Loucy (cell line): ENCODE measurements at regions not wholly inside any gene's neighbourhood (a gene's known extent, or its start where the extent isn't known, plus 50 kb on each side); places are given as distances from the start of the nearest gene placed in this dataset.

Experiments
- H2AFZ ChIP-seq: fragments of 200-600 bp; sonication (generic); 2 replicates; pipeline ENCODE4 v1.6.0; 2016; ENCODE audit warnings: antibody characterized with exemption, mild to moderate bottlenecking, low read length, moderate library complexity
- H3F3A ChIP-seq: fragments of 200-600 bp; 2 replicates; pipeline ENCODE4 v1.6.0; 2016; ENCODE audit warnings: antibody characterized with exemption, low read depth, mild to moderate bottlenecking
- H3K27me3 ChIP-seq: fragments of 200-600 bp; sonication (generic); 2 replicates; pipeline ENCODE4 v1.6.1; 2014; ENCODE audit warnings: low read length, mild to moderate bottlenecking; ENCODE audit not compliant: insufficient read depth, poor library complexity, severe bottlenecking
- H3K36me3 ChIP-seq: fragments of 200-600 bp; sonication (generic); 2 replicates; pipeline ENCODE4 v1.6.1; 2016; ENCODE audit warnings: low read length; ENCODE audit not compliant: insufficient read depth
- H3K4me1 ChIP-seq: fragments of 200-600 bp; sonication (generic); 2 replicates; pipeline ENCODE4 v1.5.1; 2014; ENCODE audit warnings: low read length, mild to moderate bottlenecking; ENCODE audit not compliant: insufficient read depth, poor library complexity, severe bottlenecking
- H3K4me2 ChIP-seq: fragments of 200-600 bp; sonication (generic); 2 replicates; pipeline ENCODE4 v1.6.0; 2014; ENCODE audit warnings: antibody characterized with exemption, low read length, low read depth, mild to moderate bottlenecking; ENCODE audit not compliant: poor library complexity, severe bottlenecking
- H3K4me3 ChIP-seq: fragments of 200-600 bp; sonication (generic); 2 replicates; pipeline ENCODE4 v1.5.1; 2014; ENCODE audit warnings: low read length, mild to moderate bottlenecking, mixed read lengths; ENCODE audit not compliant: poor library complexity, severe bottlenecking
- H3K79me2 ChIP-seq: fragments of 200-600 bp; sonication (generic); 2 replicates; pipeline ENCODE4 v1.6.1; 2014; ENCODE audit warnings: low read length; ENCODE audit not compliant: insufficient read depth
- H3K9ac ChIP-seq: fragments of 200-600 bp; sonication (generic); 2 replicates; pipeline ENCODE4 v1.6.0; 2014; ENCODE audit warnings: mild to moderate bottlenecking, low read depth, low read length, moderate library complexity; ENCODE audit not compliant: poor library complexity, severe bottlenecking
- H3K9me2 ChIP-seq: fragments of 200-600 bp; sonication (generic); replicated peaks from 2 replicates; pipeline ENCODE4 v1.6.1; 2016; ENCODE audit warnings: low read depth, low read length, mixed read lengths
- H3K9me3 ChIP-seq: fragments of 200-600 bp; sonication (generic); 2 replicates; pipeline ENCODE4 v1.6.1; 2014; ENCODE audit warnings: mild to moderate bottlenecking, antibody characterized with exemption, low read length, low read depth; ENCODE audit not compliant: insufficient read depth
- H4K20me1 ChIP-seq: fragments of 200-600 bp; sonication (generic); 2 replicates; pipeline ENCODE4 v1.6.0; 2014; ENCODE audit warnings: antibody characterized with exemption, low read length, mild to moderate bottlenecking; ENCODE audit not compliant: insufficient read depth, poor library complexity, severe bottlenecking
- EZH2phosphoT487 ChIP-seq: fragments of 200-600 bp; IDR thresholded peaks from 2 replicates; pipeline ENCODE4 v1.6.1; 2018; ENCODE audit warnings: antibody characterized with exemption, mild to moderate bottlenecking, moderate library complexity, borderline replicate concordance
- TF ChIP-seq, protein P1 (sequence below): fragments of 200-600 bp; sonication (generic); conservative IDR thresholded peaks from 2 replicates; pipeline ENCODE4 v1.5.1; 2014; ENCODE audit warnings: mild to moderate bottlenecking, antibody characterized with exemption, low read length

DNA sequence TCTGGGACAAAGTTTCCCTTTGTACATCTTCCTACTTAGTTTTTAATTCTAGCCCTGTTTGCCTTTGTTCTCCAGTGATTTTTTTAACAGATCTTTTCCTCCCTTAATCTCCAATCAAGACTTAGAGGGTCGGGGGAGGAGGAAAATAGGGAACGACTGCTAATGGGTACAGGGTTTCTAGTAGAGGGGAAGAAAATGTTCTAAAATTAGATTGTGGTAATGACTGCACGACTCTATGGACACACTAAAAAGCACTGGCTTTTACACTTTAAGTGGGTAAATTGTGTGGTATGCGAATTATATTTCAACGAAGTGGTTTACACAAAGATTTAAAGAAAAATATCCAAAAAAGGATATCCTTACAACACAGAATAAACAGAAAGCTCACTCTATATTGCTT lies 110.0 kb upstream of the SPON1 start:
- no peaks in the 10 kb centered on the region for H3K9me2 ChIP-seq
- no peaks in the 10 kb centered on the region for H3K27me3 ChIP-seq
- H3K9ac ChIP-seq = no peak overlapping the region
- H3K4me3 ChIP-seq = no peak overlapping the region
- H3F3A ChIP-seq = no peaks in the 10 kb centered on the region
- no peaks in the 10 kb centered on the region for H4K20me1 ChIP-seq
- H3K36me3 ChIP-seq = no peaks in the 10 kb centered on the region
- H2AFZ ChIP-seq = no peak overlapping the region
- H3K9me3 ChIP-seq = no peaks in the 10 kb centered on the region
- H3K79me2 ChIP-seq = no peaks in the 10 kb centered on the region
- peaks cover 7% of the 10 kb centered on the region for H3K4me1 ChIP-seq
- TF ChIP-seq, protein P1, sequence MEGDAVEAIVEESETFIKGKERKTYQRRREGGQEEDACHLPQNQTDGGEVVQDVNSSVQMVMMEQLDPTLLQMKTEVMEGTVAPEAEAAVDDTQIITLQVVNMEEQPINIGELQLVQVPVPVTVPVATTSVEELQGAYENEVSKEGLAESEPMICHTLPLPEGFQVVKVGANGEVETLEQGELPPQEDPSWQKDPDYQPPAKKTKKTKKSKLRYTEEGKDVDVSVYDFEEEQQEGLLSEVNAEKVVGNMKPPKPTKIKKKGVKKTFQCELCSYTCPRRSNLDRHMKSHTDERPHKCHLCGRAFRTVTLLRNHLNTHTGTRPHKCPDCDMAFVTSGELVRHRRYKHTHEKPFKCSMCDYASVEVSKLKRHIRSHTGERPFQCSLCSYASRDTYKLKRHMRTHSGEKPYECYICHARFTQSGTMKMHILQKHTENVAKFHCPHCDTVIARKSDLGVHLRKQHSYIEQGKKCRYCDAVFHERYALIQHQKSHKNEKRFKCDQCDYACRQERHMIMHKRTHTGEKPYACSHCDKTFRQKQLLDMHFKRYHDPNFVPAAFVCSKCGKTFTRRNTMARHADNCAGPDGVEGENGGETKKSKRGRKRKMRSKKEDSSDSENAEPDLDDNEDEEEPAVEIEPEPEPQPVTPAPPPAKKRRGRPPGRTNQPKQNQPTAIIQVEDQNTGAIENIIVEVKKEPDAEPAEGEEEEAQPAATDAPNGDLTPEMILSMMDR = no peak
- TF ChIP-seq EZH2phosphoT487 = no peak
- no peak overlapping the region for H3K4me2 ChIP-seq

- no peaks in the 10 kb centered on the region for H3K9me3 ChIP-seq
- H3K27me3 ChIP-seq = no peaks in the 10 kb centered on the region
- H3K4me3 ChIP-seq = no peak overlapping the region
- no peak for TF ChIP-seq EZH2phosphoT487
- TF ChIP-seq, protein P1 = no peak
- no peaks in the 10 kb centered on the region for H3F3A ChIP-seq
- no peak overlapping the region for H3K9ac ChIP-seq
- H2AFZ ChIP-seq = no peak overlapping the region
- no peaks in the 10 kb centered on the region for H3K79me2 ChIP-seq
- no peak overlapping the region for H3K4me2 ChIP-seq
- peaks cover 5% of the 10 kb centered on the region for H3K4me1 ChIP-seq
- H3K9me2 ChIP-seq = no peaks in the 10 kb centered on the region
- no peaks in the 10 kb centered on the region for H4K20me1 ChIP-seq
- no peaks in the 10 kb centered on the region for H3K36me3 ChIP-seq
These were observed 104.7 kb upstream of the SPON1 start for GRCh38 chr11:13857828-13858227.

DNA sequence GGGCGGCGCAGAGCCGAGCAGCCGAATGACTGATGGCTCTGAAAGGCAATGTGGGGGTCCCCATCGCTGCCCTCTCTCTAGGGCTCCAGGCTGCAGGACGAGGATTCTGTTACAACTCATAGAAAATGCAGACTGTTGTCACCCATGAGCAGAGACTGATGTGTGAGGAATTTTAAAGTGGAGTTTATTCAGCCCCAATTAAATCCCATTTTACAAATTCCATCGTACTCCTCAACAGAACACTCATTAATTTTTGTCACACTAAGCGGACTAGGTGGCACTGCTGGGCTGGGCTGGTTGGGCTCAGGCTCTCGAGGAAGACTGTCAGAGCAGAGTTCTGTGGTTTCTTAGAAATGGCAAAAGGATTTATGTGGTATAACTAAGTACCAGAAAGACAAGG lies 102.6 kb upstream of the SPON1 start:
- Histone ChIP-seq H3K4me1 (peaks cover 5% of the 10 kb centered on the region), H3K79me2 (no peaks in the 10 kb centered on the region), H3K9me2 (no peaks in the 10 kb centered on the region), H3K36me3 (no peaks in the 10 kb centered on the region), H3F3A (no peaks in the 10 kb centered on the region), H3K27me3 (no peaks in the 10 kb centered on the region), H3K9me3 (no peaks in the 10 kb centered on the region), H3K9ac (no peak overlapping the region), H2AFZ (no peak overlapping the region), H3K4me2 (no peak overlapping the region), H4K20me1 (no peaks in the 10 kb centered on the region), H3K4me3 (no peak overlapping the region)
- no peak for TF ChIP-seq EZH2phosphoT487
- TF ChIP-seq, protein P1 = no peak; the same call in 1 of the 2 replicates
